ENCODE measurements at regions not wholly inside any gene's neighbourhood (a gene's known extent, or its start where the extent isn't known, plus 50 kb on each side); places are given as distances from the start of the nearest gene placed in this dataset.

DNA sequence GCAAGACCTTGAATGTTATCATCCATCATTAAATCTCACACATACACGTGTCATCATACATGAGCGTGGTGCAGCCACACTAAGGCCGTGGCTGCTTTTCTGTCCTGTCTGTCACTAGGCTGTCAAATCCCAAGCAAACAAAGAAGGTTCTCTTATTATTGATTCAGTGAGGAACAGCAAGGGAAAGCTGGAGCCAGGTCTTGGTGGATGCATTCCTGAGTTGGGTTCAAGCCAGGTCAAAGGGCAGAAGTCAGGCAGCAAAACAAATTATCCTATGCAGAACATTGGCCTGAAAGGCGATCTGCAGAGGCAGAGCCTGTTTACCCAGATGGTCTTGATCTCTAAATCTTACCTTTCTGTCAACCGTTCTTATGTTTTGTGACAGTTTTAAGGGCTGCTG, 252.3 kb downstream of the NEDD1 start:
- TF ChIP-seq CTCF (IDR thresholded peaks at IDR 0.05; ENCODE audit: low read depth, low read length): no peak
- H3K4me3 ChIP-seq (ENCODE audit: low read depth, low read length): no peak overlapping the region

DNA sequence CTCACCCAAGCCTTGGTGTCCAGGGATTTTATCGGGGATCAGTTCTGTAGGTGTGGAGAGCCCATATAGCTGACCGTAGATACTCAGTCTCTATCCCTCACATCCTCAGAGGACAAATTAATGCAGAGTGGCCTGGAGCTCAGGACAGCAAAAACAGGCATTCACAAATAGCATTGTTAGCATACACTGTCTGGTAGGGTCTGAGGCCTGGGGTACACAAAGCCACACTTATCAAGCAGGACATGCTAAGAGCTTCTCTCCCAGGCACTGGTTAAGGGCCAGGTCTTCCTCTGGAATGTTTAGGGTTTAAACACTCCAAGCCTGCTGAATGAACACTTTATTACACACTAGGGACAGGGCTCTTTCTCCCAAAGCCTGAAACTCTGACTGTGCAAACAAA, 253.2 kb downstream of the NEDD1 start:
- TF ChIP-seq CTCF (IDR thresholded peaks at IDR 0.05; ENCODE audit: low read depth, low read length): no peak

GRCh38 chr12:97162173-97162572, 255.1 kb downstream of the NEDD1 start:
- no peak overlapping the region for H3K4me3 ChIP-seq (ENCODE audit: low read depth, low read length)
- TF ChIP-seq CTCF (IDR thresholded peaks at IDR 0.05; ENCODE audit: low read depth, low read length): no peak

More for the DNA sequence above, 253.2 kb downstream of the NEDD1 start:
- H3K4me3 ChIP-seq (ENCODE audit: low read depth, low read length): no peak overlapping the region

GRCh38 chr12:97164936-97165335, 257.9 kb downstream of the NEDD1 start:
- no peak for TF ChIP-seq CTCF (IDR thresholded peaks at IDR 0.05; ENCODE audit: low read depth, low read length)
- H3K4me3 ChIP-seq (ENCODE audit: low read depth, low read length): no peak overlapping the region

DNA sequence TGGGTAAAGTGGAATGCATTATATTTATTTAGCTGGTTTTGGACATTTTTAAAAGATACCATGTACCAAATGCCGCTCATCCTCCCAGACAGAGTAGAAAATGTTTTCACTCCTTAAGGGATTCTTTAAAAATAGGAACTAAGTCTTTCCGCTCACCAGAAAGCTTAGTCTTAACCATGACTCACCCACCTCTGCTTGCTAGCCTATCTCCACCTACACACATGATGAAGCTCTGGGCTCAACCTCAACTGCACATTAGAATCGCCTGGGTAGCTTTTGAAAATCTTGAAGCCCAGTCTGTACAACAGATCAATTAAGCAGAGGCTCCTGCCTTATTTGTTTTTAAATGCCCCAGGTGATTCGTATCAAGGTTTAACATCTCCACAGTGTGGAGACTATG, 260.5 kb downstream of the NEDD1 start:
- H3K4me3 ChIP-seq (ENCODE audit: low read depth, low read length): no peak overlapping the region

DNA sequence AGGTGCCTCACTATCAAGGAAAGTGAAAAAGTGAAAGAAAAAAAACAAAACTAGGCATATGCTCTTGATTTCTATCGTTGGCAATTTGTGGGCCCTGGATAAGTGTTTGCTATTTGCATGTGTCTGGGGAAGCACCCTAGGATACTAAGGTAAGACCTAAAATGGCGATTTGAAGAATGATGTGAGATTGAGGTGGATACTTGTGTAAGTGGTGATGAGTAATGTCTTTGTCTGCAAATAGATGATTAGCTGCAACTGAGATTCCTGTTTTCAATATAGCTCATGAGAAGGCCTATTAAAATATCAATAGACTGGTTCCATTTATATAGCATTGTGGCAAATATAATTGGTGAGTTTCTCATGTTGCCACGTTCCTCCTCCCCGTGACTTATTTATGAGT, 261.7 kb downstream of the NEDD1 start:
- no peak overlapping the region for H3K4me3 ChIP-seq (ENCODE audit: low read depth, low read length)
- TF ChIP-seq CTCF (IDR thresholded peaks at IDR 0.05; ENCODE audit: low read depth, low read length): no peak

More for the DNA sequence above, 260.5 kb downstream of the NEDD1 start:
- TF ChIP-seq CTCF (IDR thresholded peaks at IDR 0.05; ENCODE audit: low read depth, low read length): no peak

- no peak for TF ChIP-seq CTCF (IDR thresholded peaks at IDR 0.05; ENCODE audit: low read depth, low read length)
- no peak overlapping the region for H3K4me3 ChIP-seq (ENCODE audit: low read depth, low read length)
These were observed 263.0 kb downstream of the NEDD1 start for GRCh38 chr12:97169889-97170567.
